AG04449 (cell line): ENCODE measurements at regions not wholly inside any gene's neighbourhood (a gene's known extent, or its start where the extent isn't known, plus 50 kb on each side); places are given as distances from the start of the nearest gene placed in this dataset.

Source experiments
- CTCF ChIA-PET: fragments of 350-600 bp; formaldehyde crosslinking; extraction: SDS; loops from one replicate; lab custom pipeline; 2021; ENCODE audit warnings: antibody characterized with exemption; lab: Yijun Ruan, JAX
- POLR2A ChIA-PET: fragments of 400-600, 350-600 bp; formaldehyde crosslinking; extraction: SDS; loops from one replicate; lab custom pipeline; 2020; ENCODE audit warnings: antibody characterized with exemption, inconsistent platforms; lab: Yijun Ruan, JAX
- DNase-seq: peaks from one replicate; pipeline ENCODE4 v3.0.0-alpha.2; 2010; ENCODE audit warnings: low read depth, low spot score
- H3K4me3 ChIP-seq: 2 replicates; pipeline ENCODE4 v1.5.1; 2011; ENCODE audit warnings: low read depth, mild to moderate bottlenecking, control low read depth, low read length
- CTCF ChIP-seq: IDR thresholded peaks from one replicate; pipeline ENCODE4 v1.5.1; 2011; ENCODE audit warnings: mild to moderate bottlenecking, moderate library complexity, low read length, control low read depth, inconsistent platforms; ENCODE audit not compliant: insufficient read depth; ENCODE audit errors: missing control alignments

GRCh38 chr2:2524348-2524941 lies 193.4 kb upstream of the MYT1L start:
- no peak for TF ChIP-seq CTCF
- no peak for DNase-seq
- no peak overlapping the region for H3K4me3 ChIP-seq
- ChIA-PET POLR2A (no interaction called here), CTCF (no interaction called here)

- POLR2A ChIA-PET, result no interaction called here
- H3K4me3 ChIP-seq, result no peak overlapping the region
- no peak for TF ChIP-seq CTCF
- CTCF ChIA-PET, result no interaction called here
- DNase-seq, result no peak
Measured at GRCh38 chr2:2523461-2524347, 192.6 kb upstream of the MYT1L start.

- no peak overlapping the region for H3K4me3 ChIP-seq
- ChIA-PET CTCF (no interaction called here), POLR2A (no interaction called here)
- DNase-seq, result no peak
- no peak for TF ChIP-seq CTCF
Measured at GRCh38 chr2:2520401-2520811, 189.3 kb upstream of the MYT1L start.

GRCh38 chr2:2519381-2519780 lies 188.3 kb upstream of the MYT1L start:
- POLR2A ChIA-PET, result no interaction called here
- no peak overlapping the region for H3K4me3 ChIP-seq
- CTCF ChIA-PET, result no interaction called here
- TF ChIP-seq CTCF, result no peak
- no peak for DNase-seq

- no peak for DNase-seq
- ChIA-PET POLR2A (no interaction called here), CTCF (no interaction called here)
- no peak for TF ChIP-seq CTCF
- no peak overlapping the region for H3K4me3 ChIP-seq
Measured at GRCh38 chr2:2517399-2517798, 186.3 kb upstream of the MYT1L start.

GRCh38 chr2:2516386-2516785 lies 185.3 kb upstream of the MYT1L start:
- ChIA-PET CTCF (no interaction called here), POLR2A (no interaction called here)
- no peak for TF ChIP-seq CTCF
- H3K4me3 ChIP-seq, result no peak overlapping the region
- no peak for DNase-seq
